ENCODE measurements at regions not wholly inside any gene's neighbourhood (a gene's known extent, or its start where the extent isn't known, plus 50 kb on each side); places are given as distances from the start of the nearest gene placed in this dataset.

DNA sequence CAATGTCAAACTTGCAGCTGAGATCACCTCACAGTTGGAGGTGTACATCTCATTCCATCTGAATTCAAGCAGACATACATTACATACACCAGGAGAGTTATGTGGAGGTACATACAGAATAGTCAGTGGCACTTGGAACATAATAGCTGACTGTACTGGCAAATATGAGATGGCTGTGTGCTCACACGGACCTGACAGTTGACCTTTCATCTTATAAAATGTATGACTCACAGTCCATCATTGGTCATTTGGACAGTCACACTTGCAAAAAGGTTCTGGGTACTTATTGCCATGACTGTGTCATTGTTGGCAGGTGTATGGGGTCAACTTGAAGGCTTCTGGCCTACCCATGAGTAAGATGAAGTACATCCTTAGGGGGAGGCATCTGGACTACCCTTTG is 88.6 kb upstream of the WDR1 start:
- TF ChIP-seq, protein P1, sequence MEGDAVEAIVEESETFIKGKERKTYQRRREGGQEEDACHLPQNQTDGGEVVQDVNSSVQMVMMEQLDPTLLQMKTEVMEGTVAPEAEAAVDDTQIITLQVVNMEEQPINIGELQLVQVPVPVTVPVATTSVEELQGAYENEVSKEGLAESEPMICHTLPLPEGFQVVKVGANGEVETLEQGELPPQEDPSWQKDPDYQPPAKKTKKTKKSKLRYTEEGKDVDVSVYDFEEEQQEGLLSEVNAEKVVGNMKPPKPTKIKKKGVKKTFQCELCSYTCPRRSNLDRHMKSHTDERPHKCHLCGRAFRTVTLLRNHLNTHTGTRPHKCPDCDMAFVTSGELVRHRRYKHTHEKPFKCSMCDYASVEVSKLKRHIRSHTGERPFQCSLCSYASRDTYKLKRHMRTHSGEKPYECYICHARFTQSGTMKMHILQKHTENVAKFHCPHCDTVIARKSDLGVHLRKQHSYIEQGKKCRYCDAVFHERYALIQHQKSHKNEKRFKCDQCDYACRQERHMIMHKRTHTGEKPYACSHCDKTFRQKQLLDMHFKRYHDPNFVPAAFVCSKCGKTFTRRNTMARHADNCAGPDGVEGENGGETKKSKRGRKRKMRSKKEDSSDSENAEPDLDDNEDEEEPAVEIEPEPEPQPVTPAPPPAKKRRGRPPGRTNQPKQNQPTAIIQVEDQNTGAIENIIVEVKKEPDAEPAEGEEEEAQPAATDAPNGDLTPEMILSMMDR (IDR thresholded peaks at IDR 0.05; ENCODE audit: insufficient read depth, low read depth, low read length, missing control alignments), result no peak
- no peak for DNase-seq (ENCODE audit: low read depth)

DNA sequence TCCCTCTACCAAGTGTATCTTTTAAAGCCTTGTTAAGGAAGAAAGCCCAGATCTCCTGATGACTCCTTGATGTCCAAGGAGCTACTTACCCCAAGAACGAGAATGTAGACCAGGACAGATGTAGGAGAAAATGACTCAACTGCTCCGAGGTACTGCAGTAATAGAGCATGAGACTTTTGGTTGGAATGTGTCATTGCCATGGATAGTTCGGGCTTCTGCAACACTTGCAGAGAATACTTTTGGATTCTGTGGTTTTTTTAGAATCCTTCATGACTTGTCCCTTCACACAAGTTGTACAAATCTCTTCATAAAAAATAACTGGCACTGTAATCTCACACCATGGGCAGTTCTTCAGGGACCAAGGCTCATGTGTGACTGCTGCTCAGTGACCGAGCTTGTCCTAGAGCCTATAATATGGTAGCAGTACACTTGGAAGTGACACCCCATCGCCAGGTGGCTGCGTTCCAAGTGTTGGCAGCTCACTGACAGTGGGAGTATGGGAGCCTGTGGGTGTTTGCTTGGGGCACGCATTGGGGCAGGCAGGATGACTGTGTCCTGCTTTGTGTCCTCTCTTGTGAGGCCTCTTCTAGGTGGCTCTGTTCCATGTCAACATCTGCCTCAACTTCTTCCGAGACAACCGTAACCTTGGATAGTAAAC is 87.9 kb upstream of the WDR1 start:
- H3K4me3 ChIP-seq (ENCODE audit: low read length), result no peak overlapping the region
- TF ChIP-seq, protein P1 (IDR thresholded peaks at IDR 0.05; ENCODE audit: insufficient read depth, low read depth, low read length, missing control alignments), result no peak
- DNase-seq (ENCODE audit: low read depth), result no peak

More for the DNA sequence above, 88.6 kb upstream of the WDR1 start:
- no peak overlapping the region for H3K4me3 ChIP-seq (ENCODE audit: low read length)

- H3K4me3 ChIP-seq (ENCODE audit: low read length), result no peak overlapping the region
- DNase-seq (ENCODE audit: low read depth), result no peak
- TF ChIP-seq, protein P1 (IDR thresholded peaks at IDR 0.05; ENCODE audit: insufficient read depth, low read depth, low read length, missing control alignments), result no peak
Observed at GRCh38 chr4:10203851-10204250, 87.3 kb upstream of the WDR1 start.

DNA sequence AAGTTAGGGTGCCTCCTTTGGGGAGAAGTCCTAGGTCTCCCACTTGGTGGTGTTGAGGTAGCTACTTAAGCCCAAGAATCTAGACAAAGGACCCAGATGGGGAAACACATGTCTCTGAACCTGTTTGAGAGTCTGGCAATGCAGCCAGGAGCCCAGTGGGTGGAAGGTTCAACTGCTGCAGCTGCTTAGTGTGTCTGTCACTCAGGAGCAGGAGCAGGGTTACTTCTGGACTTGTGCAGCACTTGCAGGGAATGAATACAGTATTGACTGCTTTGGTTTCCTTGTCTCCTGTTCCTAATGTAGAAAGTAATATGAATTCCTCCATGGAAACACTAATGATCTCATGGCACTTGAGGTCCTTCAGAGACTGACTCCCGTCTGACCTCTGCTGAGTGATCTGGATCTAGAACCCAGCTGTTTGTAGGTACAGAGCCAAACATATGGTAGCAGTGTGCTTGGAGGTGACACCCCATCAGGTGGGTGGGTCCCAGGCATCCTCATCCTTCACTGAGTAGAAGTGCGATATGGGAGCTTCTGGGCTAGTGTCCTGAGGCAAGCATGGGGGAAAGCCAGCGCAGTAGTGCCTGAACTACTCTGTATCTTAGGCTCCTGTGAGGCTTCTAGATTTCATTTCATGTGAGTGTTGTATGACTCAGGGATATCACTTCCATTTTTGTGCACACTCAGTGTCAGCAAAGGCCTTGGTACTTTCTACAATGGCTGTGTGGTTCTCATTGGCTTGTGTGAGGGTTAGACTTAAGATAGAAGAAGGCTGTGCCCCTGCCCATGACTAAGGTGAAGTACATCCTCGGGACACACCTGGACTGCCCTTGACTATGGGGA is 85.0 kb upstream of the WDR1 start:
- peak; percentile 4 for DNase-seq (ENCODE audit: low read depth)
- H3K4me3 ChIP-seq (ENCODE audit: low read length), result no peak overlapping the region
- TF ChIP-seq, protein P1 (IDR thresholded peaks at IDR 0.05; ENCODE audit: insufficient read depth, low read depth, low read length, missing control alignments), result no peak

DNA sequence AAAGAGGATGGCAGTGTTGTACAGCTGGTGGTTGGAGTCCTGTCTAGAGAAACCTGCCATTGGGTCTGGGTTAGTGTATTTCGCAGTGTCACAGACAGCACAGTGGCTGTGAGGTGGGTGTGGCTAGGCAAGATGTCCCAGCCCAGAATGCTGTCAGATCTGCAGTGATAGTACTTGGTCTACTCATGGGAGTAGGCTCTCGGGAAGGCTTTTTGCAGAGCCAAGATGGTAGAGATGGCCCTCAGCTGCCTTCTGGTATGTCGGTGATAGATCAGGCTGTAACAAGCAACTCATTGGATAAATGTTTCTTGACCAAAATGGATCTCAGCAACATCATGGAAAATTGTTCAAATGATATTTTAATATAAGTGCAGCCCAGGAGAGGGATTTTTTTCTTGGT is 84.3 kb upstream of the WDR1 start:
- TF ChIP-seq, protein P1 (IDR thresholded peaks at IDR 0.05; ENCODE audit: insufficient read depth, low read depth, low read length, missing control alignments), result no peak
- no peak overlapping the region for H3K4me3 ChIP-seq (ENCODE audit: low read length)
- no peak for DNase-seq (ENCODE audit: low read depth)

GRCh38 chr4:10198365-10198764 is 81.8 kb upstream of the WDR1 start:
- TF ChIP-seq, protein P1 (IDR thresholded peaks at IDR 0.05; ENCODE audit: insufficient read depth, low read depth, low read length, missing control alignments), result no peak
- no peak for DNase-seq (ENCODE audit: low read depth)
- H3K4me3 ChIP-seq (ENCODE audit: low read length), result no peak overlapping the region
